ENCODE measurements at regions not wholly inside any gene's neighbourhood (a gene's known extent, or its start where the extent isn't known, plus 50 kb on each side); places are given as distances from the start of the nearest gene placed in this dataset.

DNA sequence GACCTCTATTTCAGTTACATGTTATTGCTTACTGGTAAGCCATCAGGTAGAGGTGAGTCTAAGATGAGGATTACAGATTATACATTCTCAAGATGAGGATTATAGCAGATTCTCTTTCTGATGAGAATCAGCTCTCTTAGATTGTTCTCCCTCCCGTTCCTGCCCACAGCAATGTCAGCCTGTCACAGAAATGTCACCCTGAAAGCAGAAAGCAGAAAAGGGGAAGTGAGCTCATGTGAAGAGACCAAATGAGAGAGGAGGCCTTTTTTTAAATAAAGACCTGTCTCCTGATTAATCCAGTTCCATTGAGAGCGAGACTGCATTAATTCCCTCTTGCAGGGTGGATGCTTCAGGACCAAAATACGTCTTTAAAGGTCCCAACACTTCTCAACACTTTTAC is 445.6 kb downstream of the KCTD12 start:
- TF ChIP-seq POLR2A (IDR thresholded peaks at IDR 0.05; ENCODE audit: low read depth, low read length) (no peak), POLR2AphosphoS5 (IDR thresholded peaks at IDR 0.05; ENCODE audit: low read depth, low read length) (no peak)
